WTC11 (cell line): ENCODE measurements at regions not wholly inside any gene's neighbourhood (a gene's known extent, or its start where the extent isn't known, plus 50 kb on each side); places are given as distances from the start of the nearest gene placed in this dataset.
A peak's percentile ranks its signal among the peaks of the same experiment; 100 is the strongest.

Experiments used
- ATAC-seq: fragments of 200-7000 bp; cut with Tn5 transposase; 2 replicates; pipeline ENCODE4 v1.10.0; 2021; ENCODE audit warnings: mild to moderate bottlenecking, moderate library complexity
- CTCF ChIA-PET: fragments of 300-600 bp; sonication (Branson Sonifier 250); formaldehyde crosslinking; loops from one replicate; lab custom pipeline; 2021; ENCODE audit warnings: antibody characterized with exemption; lab: Charles Lee
- POLR2A ChIA-PET: fragments of 350-600 bp; sonication (Branson Sonifier 250); formaldehyde crosslinking; loops from one replicate; lab custom pipeline; 2021; ENCODE audit warnings: antibody characterized with exemption; lab: Charles Lee
- DNase-seq: peaks from one replicate; pipeline ENCODE4 v3.0.0; 2021; ENCODE audit warnings: low spot score
- H3K27ac Mint-ChIP-seq: 2 replicates; pipeline ENCODE4 v1.8.0; 2021; ENCODE audit warnings: mixed read lengths
- H3K27me3 Mint-ChIP-seq: 2 replicates; pipeline ENCODE4 v1.8.0; 2021; ENCODE audit warnings: low read depth, mild to moderate bottlenecking, moderate library complexity, mixed read lengths
- H3K36me3 Mint-ChIP-seq: 2 replicates; pipeline ENCODE4 v1.8.0; 2021; ENCODE audit warnings: mixed read lengths
- H3K4me1 Mint-ChIP-seq: 2 replicates; pipeline ENCODE4 v1.8.0; 2022; ENCODE audit warnings: mixed read lengths
- H3K4me3 Mint-ChIP-seq: 2 replicates; pipeline ENCODE4 v1.8.0; 2021; ENCODE audit warnings: mild to moderate bottlenecking, moderate library complexity, mixed read lengths
- H3K9me3 Mint-ChIP-seq: 2 replicates; pipeline ENCODE4 v1.8.0; 2021; ENCODE audit warnings: mixed read lengths
- CBFB ChIP-seq: sonication (generic); formaldehyde crosslinking; IDR thresholded peaks from 2 replicates; pipeline ENCODE4 v1.8.1; 2022; ENCODE audit warnings: mild to moderate bottlenecking, low read depth, missing genetic modification reagents
- ELF4 ChIP-seq: sonication (generic); formaldehyde crosslinking; IDR thresholded peaks from 2 replicates; pipeline ENCODE4 v1.8.1; 2022; ENCODE audit warnings: low read depth, mild to moderate bottlenecking, moderate library complexity, missing genetic modification reagents
- GRHL2 ChIP-seq: fragments of 250-450 bp; sonication (Bioruptor Pico); IDR thresholded peaks from 2 replicates; pipeline ENCODE4 v1.8.0; 2022; ENCODE audit warnings: mild to moderate bottlenecking, moderate library complexity; ENCODE audit not compliant: insufficient replicate concordance, severe bottlenecking
- GTF2I ChIP-seq: fragments of 250-450 bp; sonication (Bioruptor Pico); conservative IDR thresholded peaks from 2 replicates; pipeline ENCODE4 v1.4.0; 2021; ENCODE audit warnings: mild to moderate bottlenecking
- NR1H2 ChIP-seq: sonication (generic); formaldehyde crosslinking; IDR thresholded peaks from 2 replicates; pipeline ENCODE4 v1.9.0; 2021; ENCODE audit warnings: mild to moderate bottlenecking, moderate library complexity, missing genetic modification reagents
- ZNF317 ChIP-seq: sonication (generic); formaldehyde crosslinking; IDR thresholded peaks from 2 replicates; pipeline ENCODE4 v1.8.1; 2023; ENCODE audit warnings: low read depth, mild to moderate bottlenecking, moderate library complexity, missing genetic modification reagents, borderline replicate concordance
- ZNF423 ChIP-seq: fragments of 250-450 bp; sonication (Bioruptor Pico); IDR thresholded peaks from 2 replicates; pipeline ENCODE4 v2.1.2; 2022; ENCODE audit warnings: mild to moderate bottlenecking, moderate library complexity
- TF ChIP-seq, protein P1 (sequence below): sonication (generic); formaldehyde crosslinking; IDR thresholded peaks from 2 replicates; pipeline ENCODE4 v1.8.0; 2023; ENCODE audit warnings: missing genetic modification reagents, mild to moderate bottlenecking, borderline replicate concordance
- TF ChIP-seq, protein P2 (sequence below): fragments of 250-450 bp; sonication (Bioruptor Pico); IDR thresholded peaks from 2 replicates; pipeline ENCODE4 v1.9.0; 2021; ENCODE audit warnings: moderate library complexity, mild to moderate bottlenecking, inconsistent platforms, borderline replicate concordance
- TF ChIP-seq, protein P3 (sequence below): fragments of 250-450 bp; sonication (Bioruptor Pico); IDR thresholded peaks from 2 replicates; pipeline ENCODE4 v1.9.0; 2021; ENCODE audit warnings: mild to moderate bottlenecking
- TF ChIP-seq, protein P4 (sequence below): sonication (generic); formaldehyde crosslinking; IDR thresholded peaks from 2 replicates; pipeline ENCODE4 v1.8.1; 2022; ENCODE audit warnings: low read depth, mild to moderate bottlenecking, moderate library complexity, missing genetic modification reagents, borderline replicate concordance
- TF ChIP-seq, protein P5 (sequence below): fragments of 250-450 bp; sonication (Bioruptor Pico); IDR thresholded peaks from 2 replicates; pipeline ENCODE4 v2.1.2; 2022; ENCODE audit warnings: mild to moderate bottlenecking, moderate library complexity
- TF ChIP-seq, protein P6 (sequence below): fragments of 250-450 bp; sonication (Bioruptor Pico); conservative IDR thresholded peaks from 2 replicates; pipeline ENCODE4 v1.9.0; 2021; ENCODE audit warnings: mild to moderate bottlenecking
- TF ChIP-seq, protein P7 (sequence below): sonication (generic); formaldehyde crosslinking; IDR thresholded peaks from 2 replicates; pipeline ENCODE4 v1.8.0; 2022; ENCODE audit warnings: mild to moderate bottlenecking, missing genetic modification reagents
- TF ChIP-seq, protein P8 (sequence below): sonication (generic); formaldehyde crosslinking; IDR thresholded peaks from 2 replicates; pipeline ENCODE4 v1.8.1; 2023; ENCODE audit warnings: mild to moderate bottlenecking, moderate library complexity, missing genetic modification reagents

DNA sequence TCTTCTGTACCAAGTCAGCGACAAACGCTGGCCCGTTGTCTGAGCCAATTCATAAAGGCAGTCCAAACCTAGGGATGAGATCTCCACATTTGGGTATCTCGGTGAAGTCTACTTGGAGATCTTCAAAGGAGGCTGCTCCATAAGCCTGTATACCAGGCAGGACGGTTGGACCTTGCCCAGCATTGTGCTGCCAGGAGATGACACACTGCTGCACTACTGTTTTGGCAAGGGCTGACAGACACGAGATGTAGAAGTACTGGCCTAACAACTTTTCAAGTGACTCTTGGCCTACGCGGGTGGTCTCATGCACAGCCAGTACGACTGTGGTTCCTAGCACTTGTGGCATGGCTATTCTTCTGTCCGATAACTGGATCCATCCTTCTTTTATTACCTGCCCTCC lies 135.3 kb downstream of the SLC38A6 start (continued):
- TF ChIP-seq, protein P1, sequence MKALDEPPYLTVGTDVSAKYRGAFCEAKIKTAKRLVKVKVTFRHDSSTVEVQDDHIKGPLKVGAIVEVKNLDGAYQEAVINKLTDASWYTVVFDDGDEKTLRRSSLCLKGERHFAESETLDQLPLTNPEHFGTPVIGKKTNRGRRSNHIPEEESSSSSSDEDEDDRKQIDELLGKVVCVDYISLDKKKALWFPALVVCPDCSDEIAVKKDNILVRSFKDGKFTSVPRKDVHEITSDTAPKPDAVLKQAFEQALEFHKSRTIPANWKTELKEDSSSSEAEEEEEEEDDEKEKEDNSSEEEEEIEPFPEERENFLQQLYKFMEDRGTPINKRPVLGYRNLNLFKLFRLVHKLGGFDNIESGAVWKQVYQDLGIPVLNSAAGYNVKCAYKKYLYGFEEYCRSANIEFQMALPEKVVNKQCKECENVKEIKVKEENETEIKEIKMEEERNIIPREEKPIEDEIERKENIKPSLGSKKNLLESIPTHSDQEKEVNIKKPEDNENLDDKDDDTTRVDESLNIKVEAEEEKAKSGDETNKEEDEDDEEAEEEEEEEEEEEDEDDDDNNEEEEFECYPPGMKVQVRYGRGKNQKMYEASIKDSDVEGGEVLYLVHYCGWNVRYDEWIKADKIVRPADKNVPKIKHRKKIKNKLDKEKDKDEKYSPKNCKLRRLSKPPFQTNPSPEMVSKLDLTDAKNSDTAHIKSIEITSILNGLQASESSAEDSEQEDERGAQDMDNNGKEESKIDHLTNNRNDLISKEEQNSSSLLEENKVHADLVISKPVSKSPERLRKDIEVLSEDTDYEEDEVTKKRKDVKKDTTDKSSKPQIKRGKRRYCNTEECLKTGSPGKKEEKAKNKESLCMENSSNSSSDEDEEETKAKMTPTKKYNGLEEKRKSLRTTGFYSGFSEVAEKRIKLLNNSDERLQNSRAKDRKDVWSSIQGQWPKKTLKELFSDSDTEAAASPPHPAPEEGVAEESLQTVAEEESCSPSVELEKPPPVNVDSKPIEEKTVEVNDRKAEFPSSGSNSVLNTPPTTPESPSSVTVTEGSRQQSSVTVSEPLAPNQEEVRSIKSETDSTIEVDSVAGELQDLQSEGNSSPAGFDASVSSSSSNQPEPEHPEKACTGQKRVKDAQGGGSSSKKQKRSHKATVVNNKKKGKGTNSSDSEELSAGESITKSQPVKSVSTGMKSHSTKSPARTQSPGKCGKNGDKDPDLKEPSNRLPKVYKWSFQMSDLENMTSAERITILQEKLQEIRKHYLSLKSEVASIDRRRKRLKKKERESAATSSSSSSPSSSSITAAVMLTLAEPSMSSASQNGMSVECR (CRISPR knock-in tag), result no peak
- TF ChIP-seq ELF4 (CRISPR knock-in tag) (no peak), GRHL2 (CRISPR knock-in tag) (no peak)
- TF ChIP-seq, protein P2, sequence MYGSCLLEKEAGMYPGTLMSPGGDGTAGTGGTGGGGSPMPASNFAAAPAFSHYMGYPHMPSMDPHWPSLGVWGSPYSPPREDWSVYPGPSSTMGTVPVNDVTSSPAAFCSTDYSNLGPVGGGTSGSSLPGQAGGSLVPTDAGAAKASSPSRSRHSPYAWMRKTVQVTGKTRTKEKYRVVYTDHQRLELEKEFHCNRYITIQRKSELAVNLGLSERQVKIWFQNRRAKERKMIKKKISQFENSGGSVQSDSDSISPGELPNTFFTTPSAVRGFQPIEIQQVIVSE (CRISPR knock-in tag), result no peak

DNA sequence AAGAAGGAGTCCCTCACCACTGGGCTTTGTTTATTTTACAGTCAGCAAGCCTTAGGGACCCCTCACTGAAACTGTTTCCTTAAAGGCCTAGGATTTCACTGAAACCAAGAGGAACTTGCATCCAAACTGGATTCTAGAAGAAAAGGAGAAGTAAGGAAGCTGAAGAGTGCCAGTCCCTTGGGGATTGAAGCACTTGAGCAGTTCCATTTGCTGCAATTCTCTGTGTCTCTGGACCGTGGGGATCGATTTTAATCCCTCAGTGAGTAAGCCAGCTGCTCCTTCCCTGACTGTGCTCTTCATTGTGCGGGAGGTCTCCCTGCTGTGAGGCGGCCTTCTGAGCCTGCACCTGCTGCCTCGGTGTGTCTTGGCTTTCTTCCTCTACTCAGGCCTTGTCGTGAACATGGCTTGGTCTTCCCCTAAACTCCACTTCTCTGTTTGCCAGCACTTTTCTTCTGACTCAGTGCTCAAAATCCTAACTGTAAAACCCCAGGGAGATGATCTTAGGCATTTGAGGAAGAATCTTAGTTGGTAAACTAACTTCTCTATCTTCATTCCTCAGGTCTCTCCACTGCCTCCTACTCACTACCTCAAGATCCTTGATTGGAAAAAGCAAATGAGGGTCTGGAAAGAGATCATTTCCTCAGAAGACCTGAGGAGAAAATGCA lies 132.6 kb downstream of the SLC38A6 start:
- Mint-ChIP-seq H3K36me3 (peaks cover 46% of the 10 kb centered on the region), H3K4me1 (peaks cover 45% of the 10 kb centered on the region), H3K27me3 (peaks cover 4% of the 10 kb centered on the region; the same call in 1 of the 2 replicates), H3K27ac (no peak overlapping the region), H3K9me3 (peaks cover 45% of the 10 kb centered on the region), H3K4me3 (no peak overlapping the region)
- ChIA-PET CTCF (no interaction called here), POLR2A (no interaction called here)
- TF ChIP-seq ZNF317 (no peak), ZNF423 (CRISPR knock-in tag) (peak; percentile 58)
- DNase-seq, result no peak
- no peak for ATAC-seq

DNA sequence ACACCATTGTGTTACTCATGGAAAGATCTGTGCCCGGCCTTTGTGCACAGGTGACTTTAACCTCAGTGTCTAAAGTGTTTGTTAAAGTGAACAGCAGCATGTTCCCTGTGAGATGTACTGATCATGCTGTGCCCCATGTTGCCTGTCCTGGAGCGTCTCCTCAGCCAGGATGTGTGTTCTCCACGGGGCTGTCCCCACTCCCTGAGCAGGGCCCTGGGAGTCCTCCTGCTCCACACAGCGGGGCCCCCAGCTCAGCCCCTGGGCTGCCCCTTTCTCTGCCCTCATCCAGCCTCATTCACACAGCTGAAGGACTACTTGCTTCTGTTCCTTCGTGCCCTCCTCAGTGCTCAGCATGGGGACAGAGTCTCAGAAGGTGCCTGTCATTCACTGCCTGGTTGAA lies 131.5 kb downstream of the SLC38A6 start:
- peaks cover 45% of the 10 kb centered on the region for H3K9me3 Mint-ChIP-seq
- CTCF ChIA-PET, result no interaction called here
- DNase-seq, result no peak
- H3K4me1 Mint-ChIP-seq, result peaks cover 38% of the 10 kb centered on the region
- H3K4me3 Mint-ChIP-seq, result no peak overlapping the region
- POLR2A ChIA-PET, result no interaction called here
- H3K36me3 Mint-ChIP-seq, result peaks cover 46% of the 10 kb centered on the region
- TF ChIP-seq, protein P3, sequence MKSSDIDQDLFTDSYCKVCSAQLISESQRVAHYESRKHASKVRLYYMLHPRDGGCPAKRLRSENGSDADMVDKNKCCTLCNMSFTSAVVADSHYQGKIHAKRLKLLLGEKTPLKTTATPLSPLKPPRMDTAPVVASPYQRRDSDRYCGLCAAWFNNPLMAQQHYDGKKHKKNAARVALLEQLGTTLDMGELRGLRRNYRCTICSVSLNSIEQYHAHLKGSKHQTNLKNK (CRISPR knock-in tag), result no peak
- TF ChIP-seq, all 79 proteins: peak for 0
- no peak for ATAC-seq
- no peak overlapping the region for H3K27ac Mint-ChIP-seq
- peaks cover 4% of the 10 kb centered on the region; the same call in 1 of the 2 replicates for H3K27me3 Mint-ChIP-seq

DNA sequence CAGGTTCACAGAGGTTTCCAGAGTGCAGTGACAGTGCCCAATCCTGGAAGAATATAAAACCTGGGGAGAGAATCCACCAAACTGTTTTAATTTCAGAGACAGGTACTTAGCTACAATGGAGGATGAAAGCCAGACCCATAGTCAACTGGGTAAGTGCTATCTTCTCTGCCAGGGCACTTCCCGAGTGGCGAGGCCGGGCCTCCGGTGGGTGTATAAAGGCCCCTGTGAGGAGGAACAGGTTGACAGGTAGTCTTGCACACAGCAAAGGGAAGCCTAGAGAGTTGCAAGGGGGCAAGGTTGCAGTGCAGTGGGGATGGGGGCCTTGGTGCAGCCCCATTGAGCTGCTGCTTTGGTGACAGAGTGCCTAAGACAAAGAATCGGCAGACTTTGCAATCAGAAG lies 130.7 kb downstream of the SLC38A6 start:
- Mint-ChIP-seq H3K27ac (no peak overlapping the region), H3K4me1 (peaks cover 39% of the 10 kb centered on the region), H3K27me3 (peaks cover 4% of the 10 kb centered on the region; the same call in 1 of the 2 replicates), H3K36me3 (peaks cover 39% of the 10 kb centered on the region), H3K4me3 (no peak overlapping the region), H3K9me3 (peaks cover 38% of the 10 kb centered on the region)
- DNase-seq, result no peak
- ChIA-PET CTCF (no interaction called here), POLR2A (no interaction called here)
- no peak for ATAC-seq
- TF ChIP-seq, protein P4, sequence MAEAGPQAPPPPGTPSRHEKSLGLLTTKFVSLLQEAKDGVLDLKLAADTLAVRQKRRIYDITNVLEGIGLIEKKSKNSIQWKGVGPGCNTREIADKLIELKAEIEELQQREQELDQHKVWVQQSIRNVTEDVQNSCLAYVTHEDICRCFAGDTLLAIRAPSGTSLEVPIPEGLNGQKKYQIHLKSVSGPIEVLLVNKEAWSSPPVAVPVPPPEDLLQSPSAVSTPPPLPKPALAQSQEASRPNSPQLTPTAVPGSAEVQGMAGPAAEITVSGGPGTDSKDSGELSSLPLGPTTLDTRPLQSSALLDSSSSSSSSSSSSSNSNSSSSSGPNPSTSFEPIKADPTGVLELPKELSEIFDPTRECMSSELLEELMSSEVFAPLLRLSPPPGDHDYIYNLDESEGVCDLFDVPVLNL (CRISPR knock-in tag), result no peak
- TF ChIP-seq, protein P5, sequence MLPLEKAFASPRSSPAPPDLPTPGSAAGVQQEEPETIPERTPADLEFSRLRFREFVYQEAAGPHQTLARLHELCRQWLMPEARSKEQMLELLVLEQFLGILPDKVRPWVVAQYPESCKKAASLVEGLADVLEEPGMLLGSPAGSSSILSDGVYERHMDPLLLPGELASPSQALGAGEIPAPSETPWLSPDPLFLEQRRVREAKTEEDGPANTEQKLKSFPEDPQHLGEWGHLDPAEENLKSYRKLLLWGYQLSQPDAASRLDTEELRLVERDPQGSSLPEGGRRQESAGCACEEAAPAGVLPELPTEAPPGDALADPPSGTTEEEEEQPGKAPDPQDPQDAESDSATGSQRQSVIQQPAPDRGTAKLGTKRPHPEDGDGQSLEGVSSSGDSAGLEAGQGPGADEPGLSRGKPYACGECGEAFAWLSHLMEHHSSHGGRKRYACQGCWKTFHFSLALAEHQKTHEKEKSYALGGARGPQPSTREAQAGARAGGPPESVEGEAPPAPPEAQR (CRISPR knock-in tag), result no peak
- TF ChIP-seq NR1H2 (CRISPR knock-in tag) (no peak), GTF2I (no peak), CBFB (CRISPR knock-in tag) (no peak)
- TF ChIP-seq, protein P6, sequence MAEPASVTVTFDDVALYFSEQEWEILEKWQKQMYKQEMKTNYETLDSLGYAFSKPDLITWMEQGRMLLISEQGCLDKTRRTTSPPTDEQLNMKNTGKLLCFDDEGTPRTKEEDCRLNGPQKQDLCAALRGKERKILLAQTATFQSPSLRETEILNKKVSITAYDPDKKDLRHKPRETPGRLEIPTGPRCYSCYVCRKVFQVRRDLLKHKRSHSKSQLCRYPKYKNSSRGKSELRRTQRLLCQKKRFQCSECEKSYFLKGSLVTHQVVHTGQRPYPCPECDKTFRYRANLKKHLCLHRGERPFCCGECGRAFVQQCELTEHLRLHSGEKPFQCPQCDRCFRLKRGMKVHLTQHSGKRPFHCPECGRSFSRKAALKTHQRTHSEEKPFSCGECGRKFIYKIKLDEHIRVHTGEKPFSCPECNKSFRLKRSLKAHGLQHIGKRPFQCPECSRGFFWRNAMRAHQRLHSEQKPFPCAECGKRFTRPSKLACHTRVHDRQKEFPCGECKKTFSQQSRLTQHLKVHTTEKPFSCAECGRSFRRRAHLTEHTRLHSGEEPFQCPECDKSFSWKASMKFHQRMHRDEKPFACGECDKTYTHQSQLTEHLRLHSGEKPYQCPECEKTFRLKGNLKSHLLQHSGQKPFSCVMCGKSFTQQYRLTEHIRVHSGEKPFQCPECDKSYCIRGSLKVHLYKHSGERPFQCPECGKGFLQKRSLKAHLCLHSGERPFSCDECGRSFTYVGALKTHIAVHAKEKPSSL (CRISPR knock-in tag), result no peak
- TF ChIP-seq, protein P7, sequence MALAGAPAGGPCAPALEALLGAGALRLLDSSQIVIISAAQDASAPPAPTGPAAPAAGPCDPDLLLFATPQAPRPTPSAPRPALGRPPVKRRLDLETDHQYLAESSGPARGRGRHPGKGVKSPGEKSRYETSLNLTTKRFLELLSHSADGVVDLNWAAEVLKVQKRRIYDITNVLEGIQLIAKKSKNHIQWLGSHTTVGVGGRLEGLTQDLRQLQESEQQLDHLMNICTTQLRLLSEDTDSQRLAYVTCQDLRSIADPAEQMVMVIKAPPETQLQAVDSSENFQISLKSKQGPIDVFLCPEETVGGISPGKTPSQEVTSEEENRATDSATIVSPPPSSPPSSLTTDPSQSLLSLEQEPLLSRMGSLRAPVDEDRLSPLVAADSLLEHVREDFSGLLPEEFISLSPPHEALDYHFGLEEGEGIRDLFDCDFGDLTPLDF (CRISPR knock-in tag), result no peak
- TF ChIP-seq, protein P8, sequence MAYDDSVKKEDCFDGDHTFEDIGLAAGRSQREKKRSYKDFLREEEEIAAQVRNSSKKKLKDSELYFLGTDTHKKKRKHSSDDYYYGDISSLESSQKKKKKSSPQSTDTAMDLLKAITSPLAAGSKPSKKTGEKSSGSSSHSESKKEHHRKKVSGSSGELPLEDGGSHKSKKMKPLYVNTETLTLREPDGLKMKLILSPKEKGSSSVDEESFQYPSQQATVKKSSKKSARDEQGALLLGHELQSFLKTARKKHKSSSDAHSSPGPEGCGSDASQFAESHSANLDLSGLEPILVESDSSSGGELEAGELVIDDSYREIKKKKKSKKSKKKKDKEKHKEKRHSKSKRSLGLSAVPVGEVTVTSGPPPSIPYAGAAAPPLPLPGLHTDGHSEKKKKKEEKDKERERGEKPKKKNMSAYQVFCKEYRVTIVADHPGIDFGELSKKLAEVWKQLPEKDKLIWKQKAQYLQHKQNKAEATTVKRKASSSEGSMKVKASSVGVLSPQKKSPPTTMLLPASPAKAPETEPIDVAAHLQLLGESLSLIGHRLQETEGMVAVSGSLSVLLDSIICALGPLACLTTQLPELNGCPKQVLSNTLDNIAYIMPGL (CRISPR knock-in tag), result no peak
